NOMO-1 (cell line): ENCODE measurements at regions not wholly inside any gene's neighbourhood (a gene's known extent, or its start where the extent isn't known, plus 50 kb on each side); places are given as distances from the start of the nearest gene placed in this dataset.

ENCODE experiments used
- DNase-seq, 2 experiments: peaks; one replicate each; lab custom pipeline; 2025; ENCODE audit not compliant: unreplicated experiment in 2 of 2; lab: John Stamatoyannopoulos, UW

GRCh38 chr12:23431006-23431405 is 518.5 kb downstream of the SOX5 start:
- DNase-seq, result no peak

- DNase-seq, result no peak
These were observed 516.3 kb downstream of the SOX5 start for GRCh38 chr12:23433121-23433520.

GRCh38 chr12:23434154-23434553 is 515.3 kb downstream of the SOX5 start:
- DNase-seq, result no peak

- no peak for DNase-seq
These were observed 502.7 kb downstream of the SOX5 start for GRCh38 chr12:23446746-23447145.

- no peak for DNase-seq
These were observed 498.7 kb downstream of the SOX5 start for GRCh38 chr12:23450810-23451209.

GRCh38 chr12:23455283-23455682 is 494.2 kb downstream of the SOX5 start:
- no peak for DNase-seq

- no peak for DNase-seq
These were observed 490.8 kb downstream of the SOX5 start for GRCh38 chr12:23458640-23459039.

GRCh38 chr12:23462546-23462945 is 486.9 kb downstream of the SOX5 start:
- DNase-seq, result no peak

- DNase-seq, result no peak
These were observed 486.3 kb downstream of the SOX5 start for GRCh38 chr12:23463172-23463571.

- no peak for DNase-seq
These were observed 485.1 kb downstream of the SOX5 start for GRCh38 chr12:23464241-23464812.

- no peak for DNase-seq
These were observed 477.0 kb downstream of the SOX5 start for GRCh38 chr12:23472329-23472971.

- DNase-seq, result no peak
These were observed 476.4 kb downstream of the SOX5 start for GRCh38 chr12:23473071-23473470.

- DNase-seq, result no peak
These were observed 475.0 kb downstream of the SOX5 start for GRCh38 chr12:23474438-23474976.
